OCI-LY1 (cell line): ENCODE measurements at regions not wholly inside any gene's neighbourhood (a gene's known extent, or its start where the extent isn't known, plus 50 kb on each side); places are given as distances from the start of the nearest gene placed in this dataset.

Experiments used
- EZH2 ChIP-seq: fragments of 200-600 bp; sonication (generic), shearing (Covaris generic); IDR thresholded peaks from 2 replicates; pipeline ENCODE4 v1.8.0; 2017; ENCODE audit warnings: borderline replicate concordance, mixed run types, mild to moderate bottlenecking, antibody characterized with exemption, low read length, moderate library complexity, mixed read lengths
- TF ChIP-seq, protein P1 (sequence below): fragments of 200-600 bp; sonication (generic), shearing (Covaris generic); IDR thresholded peaks from 2 replicates; pipeline ENCODE4 v1.5.1; 2017; ENCODE audit warnings: mild to moderate bottlenecking, antibody characterized with exemption, low read length, moderate library complexity, mixed read lengths

DNA sequence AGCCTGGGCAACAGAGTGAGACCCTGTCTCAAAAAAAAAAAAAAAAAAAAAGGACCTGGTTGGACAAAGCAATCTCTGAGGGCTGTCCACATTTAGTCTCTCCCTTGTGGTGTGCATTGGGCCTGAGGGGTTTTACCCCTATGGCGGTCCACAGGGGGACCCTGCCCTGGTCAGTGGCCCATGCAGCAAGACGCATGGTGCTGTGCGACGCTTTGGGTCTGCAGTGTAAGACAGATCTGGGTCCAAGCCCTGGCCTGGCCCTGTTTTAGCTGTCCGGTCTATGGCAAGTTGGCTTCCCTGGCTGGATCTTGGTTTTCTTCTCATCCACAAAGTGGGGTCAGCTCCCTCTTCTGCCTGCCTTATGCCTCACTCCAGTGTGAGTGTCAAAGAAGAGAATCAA lies 123.2 kb upstream of the NLRP1 start:
- TF ChIP-seq, protein P1, sequence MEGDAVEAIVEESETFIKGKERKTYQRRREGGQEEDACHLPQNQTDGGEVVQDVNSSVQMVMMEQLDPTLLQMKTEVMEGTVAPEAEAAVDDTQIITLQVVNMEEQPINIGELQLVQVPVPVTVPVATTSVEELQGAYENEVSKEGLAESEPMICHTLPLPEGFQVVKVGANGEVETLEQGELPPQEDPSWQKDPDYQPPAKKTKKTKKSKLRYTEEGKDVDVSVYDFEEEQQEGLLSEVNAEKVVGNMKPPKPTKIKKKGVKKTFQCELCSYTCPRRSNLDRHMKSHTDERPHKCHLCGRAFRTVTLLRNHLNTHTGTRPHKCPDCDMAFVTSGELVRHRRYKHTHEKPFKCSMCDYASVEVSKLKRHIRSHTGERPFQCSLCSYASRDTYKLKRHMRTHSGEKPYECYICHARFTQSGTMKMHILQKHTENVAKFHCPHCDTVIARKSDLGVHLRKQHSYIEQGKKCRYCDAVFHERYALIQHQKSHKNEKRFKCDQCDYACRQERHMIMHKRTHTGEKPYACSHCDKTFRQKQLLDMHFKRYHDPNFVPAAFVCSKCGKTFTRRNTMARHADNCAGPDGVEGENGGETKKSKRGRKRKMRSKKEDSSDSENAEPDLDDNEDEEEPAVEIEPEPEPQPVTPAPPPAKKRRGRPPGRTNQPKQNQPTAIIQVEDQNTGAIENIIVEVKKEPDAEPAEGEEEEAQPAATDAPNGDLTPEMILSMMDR = no peak
- no peak for TF ChIP-seq EZH2
